Gastroesophageal sphincter (tissue), 3 donors: ENCODE measurements at regions not wholly inside any gene's neighbourhood (a gene's known extent, or its start where the extent isn't known, plus 50 kb on each side); places are given as distances from the start of the nearest gene placed in this dataset.

Experiments
- EP300 ChIP-seq: sonication (generic); formaldehyde crosslinking; IDR thresholded peaks from one replicate; pipeline ENCODE4 v1.6.1; 2017; ENCODE audit warnings: antibody characterized with exemption, mild to moderate bottlenecking
- POLR2AphosphoS5 ChIP-seq: sonication (generic); formaldehyde crosslinking; IDR thresholded peaks from one replicate; pipeline ENCODE4 v1.6.1; 2017; ENCODE audit warnings: antibody characterized with exemption
- TF ChIP-seq, protein P1 (sequence below), 4 experiments: fragments of 200-600 bp in 2 of 4; fragments of 450-650 bp in 2 of 4; sonication (generic) in 1 of 4; IDR thresholded peaks; one replicate each; pipeline ENCODE4 v1.5.1; 2017 to 2019; ENCODE audit warnings: antibody characterized with exemption in 4 of 4, mild to moderate bottlenecking in 2 of 4, moderate library complexity in 2 of 4

DNA sequence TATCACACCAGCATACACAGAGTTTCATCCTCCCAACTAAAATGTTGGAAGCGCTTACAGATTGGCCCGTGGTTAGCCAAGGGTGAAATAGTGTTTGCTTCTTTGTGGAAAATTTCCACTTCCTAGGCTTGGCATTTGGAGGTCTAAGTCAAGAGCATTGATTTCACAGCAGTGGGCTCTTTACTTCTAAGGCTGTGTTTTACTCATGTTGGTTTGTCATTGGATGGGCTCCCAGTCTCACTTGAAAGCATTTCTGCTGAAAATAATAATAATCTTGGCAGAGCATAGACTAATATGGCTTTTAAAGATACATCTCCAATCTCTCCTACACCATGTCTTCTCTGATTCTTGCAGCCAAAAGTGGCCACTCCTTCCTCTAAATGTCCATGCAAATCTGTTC lies 82.9 kb downstream of the DYNAP start:
- TF ChIP-seq, protein P1, sequence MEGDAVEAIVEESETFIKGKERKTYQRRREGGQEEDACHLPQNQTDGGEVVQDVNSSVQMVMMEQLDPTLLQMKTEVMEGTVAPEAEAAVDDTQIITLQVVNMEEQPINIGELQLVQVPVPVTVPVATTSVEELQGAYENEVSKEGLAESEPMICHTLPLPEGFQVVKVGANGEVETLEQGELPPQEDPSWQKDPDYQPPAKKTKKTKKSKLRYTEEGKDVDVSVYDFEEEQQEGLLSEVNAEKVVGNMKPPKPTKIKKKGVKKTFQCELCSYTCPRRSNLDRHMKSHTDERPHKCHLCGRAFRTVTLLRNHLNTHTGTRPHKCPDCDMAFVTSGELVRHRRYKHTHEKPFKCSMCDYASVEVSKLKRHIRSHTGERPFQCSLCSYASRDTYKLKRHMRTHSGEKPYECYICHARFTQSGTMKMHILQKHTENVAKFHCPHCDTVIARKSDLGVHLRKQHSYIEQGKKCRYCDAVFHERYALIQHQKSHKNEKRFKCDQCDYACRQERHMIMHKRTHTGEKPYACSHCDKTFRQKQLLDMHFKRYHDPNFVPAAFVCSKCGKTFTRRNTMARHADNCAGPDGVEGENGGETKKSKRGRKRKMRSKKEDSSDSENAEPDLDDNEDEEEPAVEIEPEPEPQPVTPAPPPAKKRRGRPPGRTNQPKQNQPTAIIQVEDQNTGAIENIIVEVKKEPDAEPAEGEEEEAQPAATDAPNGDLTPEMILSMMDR (IDR thresholded peaks at IDR 0.05) = no peak
- TF ChIP-seq POLR2AphosphoS5 (no peak), EP300 (no peak)
